Pancreas (tissue), 10 donors: ENCODE measurements at regions not wholly inside any gene's neighbourhood (a gene's known extent, or its start where the extent isn't known, plus 50 kb on each side); places are given as distances from the start of the nearest gene placed in this dataset.

Experiments
- ATAC-seq, 4 donors: fragments of 200-7000 bp; cut with Tn5 transposase; one replicate each; pipeline versions ENCODE4 v1.8.0 to v1.9.1; 2020; ENCODE audit warnings: mild to moderate bottlenecking in 4 of 4, moderate library complexity in 4 of 4
- DNase-seq, 6 donors: peaks; one replicate each; pipeline ENCODE4 v3.0.0-alpha.2; 2020
- FAIRE-seq: peaks from 2 replicates; lab custom pipeline; 2012; peaks lifted over from hg19 to GRCh38; lab: Jason Lieb, UNC
- H3K27ac ChIP-seq, 4 donors: fragments of 200-600 bp; sonication (generic); 1 replicate in 3 of 4; 2 replicates in 1 of 4; pipeline versions ENCODE4 v1.5.0 to v1.8.0; 2020
- H3K27me3 ChIP-seq, 4 donors: fragments of 200-600 bp; one replicate each; pipeline ENCODE4 v1.8.0; 2021
- H3K36me3 ChIP-seq, 3 donors: fragments of 200-600 bp; sonication (generic) in 1 of 3; one replicate each; pipeline versions ENCODE4 v1.5.0 to v1.8.0; 2020 to 2021
- H3K4me1 ChIP-seq, 3 donors: fragments of 200-600 bp; one replicate each; pipeline ENCODE4 v1.8.0; 2021
- H3K4me3 ChIP-seq, 4 donors: fragments of 200-600 bp; sonication (generic) in 2 of 4; one replicate each; pipeline versions ENCODE4 v1.5.0 to v1.8.0; 2020 to 2021
- H3K9me3 ChIP-seq, 4 donors: fragments of 200-600 bp; one replicate each; pipeline ENCODE4 v1.8.0; 2021
- CTCF ChIP-seq, 4 donors: fragments of 200-600 bp; sonication (generic) in 3 of 4; IDR thresholded peaks; one replicate each; pipeline versions ENCODE4 v1.5.0 to v1.8.0; 2021; ENCODE audit warnings: antibody characterized with exemption in 4 of 4
- WGBS, 2 donors: extraction: QIAGEN DNeasy Blood & Tissue Kit; methylation state at CpG; one replicate each; pipeline ENCODE4 v1.1.7; 2013; 5-methylcytosine and 5-hydroxymethylcytosine counted together
- intact Hi-C, 3 donors: fragments of 100-400 bp; cut with DNase I; formaldehyde crosslinking; loops; one replicate each; pipeline versions ENCODE4 v1.11.1 to v1.14.2; 2022
- donor health status: healthy with polysubstance abuse.
- donor health status: DM: no; HTN: no; CAD: no; lungs with moderate emphysema.
- donor health status: DM: no; HTN: no; CAD: no.
- donor health status: control.
- donor health status: control.
- donor health status: Bipolar disorder and iron deficiency.
- donor health status: DM: yes; HTN: yes; CAD: no.
- donor health status: DM: no; HTN: no; CAD: no.
- donor health status: DM: no; HTN: no; CAD: no.
- donor health status: DM: yes; HTN: yes; CAD: no.

DNA sequence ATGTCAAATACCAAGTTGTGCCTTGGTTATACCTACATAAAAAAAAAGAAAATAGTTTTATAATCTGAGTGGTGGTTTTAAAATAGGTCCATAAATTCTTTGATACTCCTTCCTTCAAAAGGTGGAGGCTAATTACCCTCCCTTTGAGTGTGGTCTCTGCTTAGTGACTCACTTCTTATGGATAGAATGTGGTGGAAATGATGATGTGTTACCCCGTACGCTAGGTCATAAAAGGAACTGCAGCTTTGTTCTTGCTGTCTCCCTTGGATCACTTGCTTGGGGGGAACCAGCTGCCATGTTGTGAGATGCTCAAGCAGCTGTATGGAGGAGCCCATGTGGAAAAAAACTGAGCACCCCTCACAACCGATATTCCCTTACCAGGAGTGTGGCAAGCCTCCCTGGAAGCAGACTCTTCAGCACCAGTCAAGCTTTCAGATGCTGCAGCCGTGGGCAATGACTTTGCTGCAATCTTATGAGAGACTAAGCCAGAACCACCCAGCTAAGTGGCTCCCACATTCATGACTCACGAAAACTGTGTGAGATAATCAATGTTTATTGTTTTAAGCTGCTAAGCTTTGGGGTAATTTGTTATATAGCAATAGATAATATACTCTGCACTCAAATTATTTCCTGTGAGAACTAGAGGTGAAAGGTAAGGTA lies 195.0 kb upstream of the GATB start:
- no peak overlapping the region for H3K4me3 ChIP-seq
- ATAC-seq: no peak
- 77 to 83% methylated on average over 5 of the region's 5 CpGs for WGBS, 2 donors
- H3K4me1 ChIP-seq: no peaks in the 10 kb centered on the region
- H3K9me3 ChIP-seq: no peaks in the 10 kb centered on the region
- H3K27ac ChIP-seq: no peak overlapping the region
- no peak for FAIRE-seq
- DNase-seq: no peak
- intact Hi-C loops: no loop called here
- TF ChIP-seq CTCF (IDR thresholded peaks at IDR 0.05): no peak
- H3K27me3 ChIP-seq: no peaks in the 10 kb centered on the region
- H3K36me3 ChIP-seq: no peaks in the 10 kb centered on the region

- Histone ChIP-seq H3K27ac (no peak overlapping the region), H3K27me3 (no peaks in the 10 kb centered on the region), H3K9me3 (no peaks in the 10 kb centered on the region), H3K36me3 (no peaks in the 10 kb centered on the region), H3K4me1 (no peaks in the 10 kb centered on the region), H3K4me3 (no peak overlapping the region)
- ATAC-seq: no peak
- FAIRE-seq: no peak
- no peak for TF ChIP-seq CTCF (IDR thresholded peaks at IDR 0.05)
- intact Hi-C loops: no loop called here
- DNase-seq: no peak
- WGBS, 2 donors: 60 to 76% methylated on average over 6 of the region's 6 CpGs
Measured at GRCh38 chr4:151953795-151954372, 193.1 kb upstream of the GATB start.

- H3K4me1 ChIP-seq: no peaks in the 10 kb centered on the region
- DNase-seq (no peak), FAIRE-seq (no peak), ATAC-seq (no peak)
- intact Hi-C loops: no loop called here
- no peak overlapping the region for H3K4me3 ChIP-seq
- no peak overlapping the region for H3K27ac ChIP-seq
- no peaks in the 10 kb centered on the region for H3K27me3 ChIP-seq
- TF ChIP-seq CTCF (IDR thresholded peaks at IDR 0.05): no peak
- WGBS, 2 donors: 76 to 77% methylated on average over 1 of the region's 1 CpG
- H3K9me3 ChIP-seq: no peaks in the 10 kb centered on the region
- no peaks in the 10 kb centered on the region for H3K36me3 ChIP-seq
Measured at GRCh38 chr4:151953312-151953711, 192.5 kb upstream of the GATB start.

DNA sequence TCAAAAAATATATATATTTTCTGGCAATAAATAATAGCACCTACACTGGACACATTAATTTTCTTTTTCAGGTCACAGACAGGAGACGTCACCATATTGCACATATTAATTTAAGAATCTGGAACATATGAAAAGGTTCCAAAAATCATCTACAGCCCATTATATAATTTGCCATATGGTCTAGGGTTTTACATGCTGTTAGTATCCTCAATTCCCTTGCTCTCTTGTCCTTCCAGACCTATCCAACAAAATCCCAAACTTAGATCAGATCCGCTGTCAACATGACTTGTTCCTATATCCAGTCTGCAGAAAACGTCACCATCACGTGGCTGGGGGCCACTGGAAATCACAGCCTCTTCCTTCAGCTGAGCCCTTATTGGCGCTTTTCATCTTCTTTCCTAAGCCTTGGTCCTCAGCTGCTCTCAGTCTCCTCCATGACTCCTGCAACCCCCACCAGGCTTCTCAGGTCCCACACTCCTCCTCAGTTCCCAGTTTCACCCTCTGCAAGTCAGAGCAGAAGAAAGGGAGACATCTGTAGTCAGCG lies 192.0 kb upstream of the GATB start:
- WGBS, 2 donors: 63 to 71% methylated on average over 6 of the region's 6 CpGs
- no peak for TF ChIP-seq CTCF (IDR thresholded peaks at IDR 0.05)
- no peak for ATAC-seq
- DNase-seq: no peak
- no peak overlapping the region for H3K27ac ChIP-seq
- no peaks in the 10 kb centered on the region for H3K4me1 ChIP-seq
- no peaks in the 10 kb centered on the region for H3K36me3 ChIP-seq
- H3K4me3 ChIP-seq: no peak overlapping the region
- H3K27me3 ChIP-seq: no peaks in the 10 kb centered on the region
- intact Hi-C loops: no loop called here
- FAIRE-seq: no peak
- H3K9me3 ChIP-seq: no peaks in the 10 kb centered on the region

GRCh38 chr4:151952137-151952536 lies 191.3 kb upstream of the GATB start:
- no peak for TF ChIP-seq CTCF (IDR thresholded peaks at IDR 0.05)
- intact Hi-C loops: no loop called here
- no peak for FAIRE-seq
- H3K27me3 ChIP-seq: no peaks in the 10 kb centered on the region
- H3K36me3 ChIP-seq: no peaks in the 10 kb centered on the region
- WGBS, 2 donors: 54 to 58% methylated on average over 4 of the region's 4 CpGs
- DNase-seq: no peak
- no peak overlapping the region for H3K27ac ChIP-seq
- no peak for ATAC-seq
- no peak overlapping the region for H3K4me3 ChIP-seq
- H3K9me3 ChIP-seq: no peaks in the 10 kb centered on the region
- no peaks in the 10 kb centered on the region for H3K4me1 ChIP-seq
